HepG2 (cell line): ENCODE measurements at regions not wholly inside any gene's neighbourhood (a gene's known extent, or its start where the extent isn't known, plus 50 kb on each side); places are given as distances from the start of the nearest gene placed in this dataset.

Experiments used
- CHCHD3 ChIP-seq: sonication (generic); formaldehyde crosslinking; IDR thresholded peaks from 2 replicates; pipeline ENCODE4 v1.8.0; 2022; ENCODE audit warnings: mild to moderate bottlenecking, missing genetic modification reagents, moderate library complexity
- KDM2A ChIP-seq: sonication (generic); formaldehyde crosslinking; IDR thresholded peaks from 2 replicates; pipeline ENCODE4 v1.4.0; 2020; ENCODE audit warnings: low read depth, missing genetic modification reagents, borderline replicate concordance
- MNT ChIP-seq: fragments of 450-650 bp; IDR thresholded peaks from 2 replicates; pipeline ENCODE4 v1.6.1; 2016
- POLR2A ChIP-seq, 2 experiments: IDR thresholded peaks; 2 replicates each; pipeline ENCODE4 v1.6.1; 2011; ENCODE audit warnings: low read depth in 2 of 2, low read length in 2 of 2, mild to moderate bottlenecking in 1 of 2, moderate library complexity in 1 of 2; ENCODE audit not compliant: insufficient read depth in 1 of 2

- TF ChIP-seq CHCHD3 (CRISPR knock-in tag) (no peak), MNT (no peak), POLR2A (IDR thresholded peaks at IDR 0.05; ENCODE audit: insufficient read depth in 1 of 2, low read depth in 2 of 2, low read length in 2 of 2) (no peak), KDM2A (CRISPR knock-in tag) (no peak)
Observed at GRCh38 chr14:94826774-94827173, 56.9 kb upstream of the GSC start.
